ENCODE measurements at regions not wholly inside any gene's neighbourhood (a gene's known extent, or its start where the extent isn't known, plus 50 kb on each side); places are given as distances from the start of the nearest gene placed in this dataset.
"Not testable (repeated sequence)": the region's sequence is repeated elsewhere in the genome, so short reads cannot be mapped to it uniquely, and the experiment has no call there.

DNA sequence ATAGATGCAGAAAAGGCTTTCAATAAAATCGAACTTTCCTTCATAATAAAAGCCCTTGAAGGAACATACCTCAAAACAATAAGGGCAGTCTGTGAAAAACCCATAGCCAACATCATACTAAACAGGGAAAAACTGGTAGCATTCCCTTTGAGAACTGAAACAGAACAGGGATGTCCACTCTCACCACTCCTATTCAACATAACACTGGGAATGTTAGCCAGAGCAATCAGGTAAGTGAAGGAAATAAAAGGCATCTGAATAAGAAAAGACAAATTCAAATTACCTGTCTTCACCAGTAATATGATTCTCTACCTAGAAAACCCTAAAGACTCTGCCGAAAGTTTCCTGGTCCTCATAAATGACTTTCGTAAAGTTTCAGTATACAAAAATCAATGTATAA lies 861.0 kb upstream of the VRK2 start:
- no peak for DNase-seq

DNA sequence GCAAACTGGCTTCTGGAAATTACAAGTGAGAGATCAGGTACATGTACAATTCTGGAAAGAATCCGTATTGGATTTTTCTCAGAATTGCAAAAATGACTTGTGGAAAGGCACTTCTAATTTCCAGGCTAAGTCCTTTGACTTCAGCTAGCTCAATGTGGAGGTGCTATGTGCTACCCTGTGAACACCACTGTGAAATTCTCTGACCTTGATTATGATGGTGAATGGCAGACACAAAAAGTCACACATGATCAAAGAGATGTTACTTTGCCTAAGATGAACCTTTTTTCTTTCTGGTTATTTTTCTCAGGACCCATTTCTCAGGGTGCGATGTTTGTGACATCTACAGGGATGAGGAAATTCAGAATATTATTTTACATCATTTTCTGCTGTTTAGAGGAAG lies 856.6 kb upstream of the VRK2 start:
- no peak for DNase-seq

GRCh38 chr2:57199663-57200062 lies 846.9 kb upstream of the VRK2 start:
- DNase-seq, result no peak

DNA sequence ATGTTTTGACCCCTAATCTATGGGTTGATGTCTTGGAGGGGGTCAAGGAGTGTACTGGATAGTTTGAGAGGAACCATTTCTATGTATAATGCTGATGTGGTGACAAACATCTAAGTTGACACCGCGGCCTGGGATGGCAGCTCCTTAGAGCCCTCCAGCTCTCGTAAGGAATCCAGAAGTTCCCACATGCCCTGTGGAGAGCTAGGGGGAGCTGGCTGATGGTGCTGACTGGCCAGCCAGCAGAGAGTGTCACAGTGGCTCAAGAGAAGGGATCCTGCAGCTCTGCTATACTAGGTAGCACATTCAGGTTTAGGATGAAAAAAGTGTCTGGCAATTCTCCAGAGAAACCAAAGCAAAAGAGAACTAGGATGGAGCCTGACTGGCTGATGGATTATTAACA lies 842.2 kb upstream of the VRK2 start:
- no peak for DNase-seq

GRCh38 chr2:57205241-57205640 lies 841.4 kb upstream of the VRK2 start:
- DNase-seq, result no peak

DNA sequence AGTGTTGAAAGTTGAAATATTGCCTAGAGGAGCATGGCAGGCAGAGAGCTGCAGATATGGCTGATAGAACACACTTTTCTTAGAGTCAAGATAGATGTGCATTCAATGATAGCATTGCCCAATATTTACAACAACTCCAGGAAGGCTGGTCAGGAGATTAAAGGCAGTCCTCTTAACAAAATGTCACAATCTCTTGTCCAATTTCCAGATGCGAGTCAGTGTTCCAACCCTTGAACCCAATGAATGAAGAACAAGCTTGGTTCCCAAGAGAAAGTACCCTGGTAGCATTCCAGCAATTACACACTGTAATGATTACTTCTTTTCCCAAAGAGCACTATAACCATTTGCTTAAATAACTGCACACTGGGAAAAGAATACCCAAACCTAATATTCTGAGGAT lies 839.4 kb upstream of the VRK2 start:
- no peak for DNase-seq

DNA sequence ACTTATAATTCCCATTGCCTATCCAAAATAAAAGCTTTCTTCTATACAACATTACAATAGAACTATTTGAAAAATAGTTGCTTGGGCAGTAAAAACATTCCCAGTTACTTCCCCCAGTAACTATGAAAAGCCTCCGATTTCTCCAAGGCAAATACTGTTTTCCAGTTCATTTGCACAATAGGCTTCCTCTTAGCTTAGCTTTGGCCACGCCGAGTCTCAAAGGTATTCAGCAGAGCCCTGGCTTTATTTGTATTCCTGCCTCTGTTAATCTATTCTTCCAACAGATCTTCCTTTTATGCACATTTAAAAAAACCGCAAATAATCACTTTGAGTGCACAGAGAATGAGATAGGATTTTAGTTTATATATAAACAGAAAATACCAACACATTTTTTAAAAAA lies 836.8 kb upstream of the VRK2 start:
- no peak for DNase-seq

DNA sequence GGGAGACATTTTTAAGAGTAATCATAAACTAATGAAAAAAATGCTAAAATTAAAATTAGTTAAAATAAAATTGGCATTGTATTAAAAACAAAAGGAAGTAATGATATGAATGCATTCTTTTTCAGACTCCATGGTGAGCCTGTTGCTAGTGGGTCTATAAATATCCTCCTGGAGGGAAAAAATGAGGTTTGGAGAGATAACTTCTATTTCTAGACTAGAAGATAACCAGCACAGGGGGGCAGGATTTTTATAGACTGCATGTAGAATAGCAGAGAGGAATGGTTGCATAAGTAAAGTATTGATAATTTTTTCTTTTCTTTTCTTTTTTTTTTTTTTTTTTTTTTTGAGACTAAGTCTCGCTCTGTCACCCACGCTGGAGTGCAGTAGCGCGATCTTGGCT lies 835.8 kb upstream of the VRK2 start:
- DNase-seq, result no peak

DNA sequence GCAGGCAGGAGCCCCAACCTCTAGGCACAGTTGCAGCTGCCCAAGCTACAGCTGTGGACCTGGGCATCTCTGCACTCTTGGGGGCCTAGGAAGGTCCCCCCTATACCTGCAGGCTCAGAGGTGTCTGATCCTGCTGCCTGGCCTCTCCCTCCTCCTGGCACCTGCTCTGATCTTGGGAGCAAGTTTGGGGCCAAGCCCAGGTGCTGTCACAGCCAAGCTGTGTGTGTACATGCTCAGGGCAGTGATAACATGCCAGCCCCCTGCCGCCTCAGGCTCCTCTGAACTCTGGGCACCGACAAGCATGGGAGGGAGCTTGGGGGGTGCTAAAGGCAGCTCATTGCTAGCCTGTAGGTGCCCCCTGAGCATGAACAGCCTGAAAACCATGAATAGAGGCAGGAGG lies 829.6 kb upstream of the VRK2 start:
- no peak for DNase-seq

DNA sequence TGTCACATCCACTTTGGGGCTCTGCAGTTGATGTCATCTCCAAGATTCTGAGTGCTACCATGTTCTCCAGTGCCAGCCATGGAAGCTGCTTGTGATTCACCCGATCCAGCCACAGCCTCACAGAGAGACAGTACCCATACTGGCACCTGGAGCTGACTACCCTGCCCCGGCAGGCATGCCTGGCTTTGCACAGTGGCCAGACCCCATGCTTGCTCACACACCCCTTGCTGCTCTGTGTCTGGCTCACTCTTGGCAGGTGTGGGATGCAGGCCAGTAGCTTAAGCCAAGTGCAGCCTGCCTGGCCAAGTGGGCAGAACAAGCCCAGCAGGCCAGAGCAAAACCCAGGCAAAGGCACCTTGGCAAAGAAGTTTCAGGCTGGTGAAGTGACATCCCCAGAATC lies 828.4 kb upstream of the VRK2 start:
- DNase-seq, result no peak

DNA sequence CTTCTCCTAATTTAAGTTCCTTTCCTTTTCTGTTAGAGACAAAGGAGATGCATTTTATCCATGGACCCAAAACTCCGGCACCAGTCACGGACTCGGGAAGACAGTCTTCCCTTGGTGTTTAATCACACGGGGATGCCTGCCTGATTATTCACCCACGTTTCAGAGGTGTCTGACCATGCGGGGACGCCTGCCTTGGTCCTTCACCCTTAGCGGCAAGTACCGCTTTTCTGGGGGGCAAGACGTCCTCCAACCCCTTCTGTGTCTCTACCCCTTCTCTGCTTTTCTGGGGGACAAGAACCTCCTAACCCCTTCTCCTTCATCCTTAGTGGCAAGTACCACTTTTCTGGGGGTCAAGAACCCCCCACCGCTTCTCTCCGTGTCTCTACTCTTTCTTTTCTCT lies 816.9 kb upstream of the VRK2 start:
- not testable (repeated sequence) for DNase-seq

DNA sequence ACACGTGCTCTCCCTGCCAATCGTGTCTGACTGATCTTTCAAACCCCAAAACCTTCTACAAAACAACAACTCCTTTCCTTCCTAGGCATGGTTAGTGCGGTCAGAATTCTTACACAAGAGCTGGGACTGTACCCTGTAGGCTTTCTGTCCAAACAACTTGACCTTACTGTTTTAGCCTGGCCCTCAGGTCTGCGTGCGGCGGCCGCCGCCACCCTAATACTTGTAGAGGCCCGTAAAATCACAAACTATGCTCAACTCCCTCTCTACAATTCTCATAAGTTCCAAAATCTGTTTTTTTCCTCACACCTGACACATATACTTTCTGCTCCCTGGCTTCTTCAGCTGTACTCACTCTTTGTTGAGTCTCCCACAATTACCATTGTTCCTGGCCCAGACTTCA lies 814.3 kb upstream of the VRK2 start:
- DNase-seq, result not testable (repeated sequence)

DNA sequence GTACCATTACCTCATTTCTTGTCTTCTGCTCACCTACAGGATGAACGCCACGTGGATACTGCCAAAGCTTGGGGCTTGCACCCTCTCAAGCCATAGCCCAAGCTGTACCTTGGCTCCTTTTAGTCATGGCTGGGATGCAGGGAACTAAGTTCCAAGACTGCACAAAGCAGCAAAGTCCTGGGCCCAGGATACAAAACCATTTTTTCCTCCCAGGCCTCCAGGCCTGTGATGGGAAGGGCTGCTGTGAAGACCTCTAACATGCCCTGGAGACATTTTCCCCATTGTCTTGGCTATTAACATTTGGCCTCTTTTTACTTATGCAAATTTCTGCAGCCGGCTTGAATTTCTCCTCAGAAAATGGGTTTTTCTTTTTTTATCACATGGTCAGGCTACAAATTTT lies 795.1 kb upstream of the VRK2 start:
- DNase-seq, result not testable (repeated sequence)

- DNase-seq, result not testable (repeated sequence)
Measured at GRCh38 chr2:57276408-57276807, 770.2 kb upstream of the VRK2 start.

DNA sequence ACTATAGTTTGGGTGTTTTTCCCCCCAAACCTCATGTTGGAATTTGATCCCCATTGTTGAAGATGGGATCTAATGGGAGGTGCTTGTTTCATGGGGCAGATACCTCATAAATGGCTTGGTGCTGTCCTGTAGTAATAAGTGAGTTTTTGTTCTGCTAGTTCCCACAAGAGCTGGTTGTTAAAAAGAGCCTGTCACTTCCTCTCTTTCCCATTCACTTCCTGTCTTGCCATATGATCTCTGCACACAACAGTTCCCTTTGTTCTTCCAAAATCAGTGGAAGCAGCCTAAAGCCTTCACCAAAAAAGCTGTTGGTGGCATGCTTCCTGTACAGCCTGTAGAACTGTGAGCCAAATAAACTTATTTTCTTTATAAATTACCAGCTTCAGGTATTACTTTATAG lies 768.2 kb upstream of the VRK2 start:
- no peak for DNase-seq

DNA sequence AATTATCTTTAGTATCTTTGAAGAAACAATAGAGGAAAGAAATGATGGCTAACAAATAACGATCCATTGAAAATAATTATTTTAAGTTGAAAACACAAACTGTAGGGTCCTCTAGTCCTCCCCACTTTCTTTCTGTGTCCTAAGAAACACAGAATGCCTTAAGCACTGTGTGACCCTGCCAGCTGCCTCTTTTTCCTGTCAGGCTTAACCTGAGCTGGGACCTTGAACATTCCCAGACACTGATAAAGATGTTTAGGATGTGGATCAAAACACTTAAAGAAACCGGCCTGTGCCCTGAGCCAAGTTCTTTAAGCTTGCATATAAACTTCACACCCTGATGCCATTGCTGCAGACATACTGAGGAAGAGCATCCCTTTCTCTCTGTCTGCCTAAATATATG lies 755.4 kb upstream of the VRK2 start:
- DNase-seq, result no peak

GRCh38 chr2:57296795-57297517 lies 749.6 kb upstream of the VRK2 start:
- DNase-seq, result no peak

DNA sequence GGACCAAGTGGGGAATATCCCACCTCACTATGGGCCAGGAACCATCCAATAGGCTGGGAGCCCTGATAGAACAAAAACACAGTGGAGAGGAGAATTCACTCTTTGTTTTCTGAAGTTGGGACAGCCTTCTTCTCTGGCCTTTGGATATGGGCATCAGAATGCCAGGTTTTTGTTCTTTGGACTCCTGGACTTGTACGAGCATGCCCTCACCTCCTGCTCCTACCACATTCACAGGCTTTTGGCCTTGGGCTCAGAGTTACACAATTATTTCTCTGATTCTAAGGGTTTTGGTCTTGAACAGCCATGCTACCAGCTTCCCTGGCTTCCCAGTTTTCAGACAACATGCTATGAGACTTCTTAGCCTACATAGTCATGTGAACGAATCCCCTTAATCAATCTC lies 732.9 kb upstream of the VRK2 start:
- DNase-seq, result no peak

DNA sequence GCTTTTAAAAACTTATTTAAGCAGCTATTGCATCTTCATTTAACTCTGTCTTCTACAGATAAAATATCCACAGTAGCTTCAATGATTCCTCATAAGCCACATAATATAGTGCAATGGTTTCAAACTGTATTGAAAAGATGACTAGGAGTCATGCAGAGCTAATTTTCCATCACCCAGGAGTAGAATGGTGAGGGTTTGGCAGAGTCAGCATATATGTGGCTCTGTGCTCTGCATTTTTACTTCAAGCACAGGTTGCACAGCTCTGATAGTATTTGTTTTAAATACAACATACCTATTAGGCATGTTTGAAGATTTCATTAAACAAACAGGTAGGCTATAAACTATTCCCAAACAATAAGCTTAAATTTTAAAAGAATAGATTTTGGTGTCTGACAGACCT lies 731.9 kb upstream of the VRK2 start:
- DNase-seq, result no peak

DNA sequence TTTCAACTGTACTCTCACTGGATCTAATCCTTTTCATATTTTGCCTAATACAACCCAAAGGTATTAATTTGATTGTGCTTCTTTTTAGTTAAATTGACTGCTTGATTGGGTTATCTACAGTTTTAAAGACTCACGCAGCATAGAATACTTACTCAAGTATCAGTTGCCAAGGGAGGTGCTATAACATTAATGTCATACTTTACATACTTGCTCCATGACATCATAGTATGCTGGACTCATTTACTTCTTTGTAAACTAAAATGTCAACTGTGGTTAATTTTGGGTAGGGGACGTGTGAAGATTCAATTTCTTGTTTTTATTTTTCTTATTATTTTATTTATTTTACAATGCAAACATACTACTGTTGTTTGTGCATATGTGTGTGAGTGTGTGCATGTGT lies 716.2 kb upstream of the VRK2 start:
- DNase-seq, result no peak

DNA sequence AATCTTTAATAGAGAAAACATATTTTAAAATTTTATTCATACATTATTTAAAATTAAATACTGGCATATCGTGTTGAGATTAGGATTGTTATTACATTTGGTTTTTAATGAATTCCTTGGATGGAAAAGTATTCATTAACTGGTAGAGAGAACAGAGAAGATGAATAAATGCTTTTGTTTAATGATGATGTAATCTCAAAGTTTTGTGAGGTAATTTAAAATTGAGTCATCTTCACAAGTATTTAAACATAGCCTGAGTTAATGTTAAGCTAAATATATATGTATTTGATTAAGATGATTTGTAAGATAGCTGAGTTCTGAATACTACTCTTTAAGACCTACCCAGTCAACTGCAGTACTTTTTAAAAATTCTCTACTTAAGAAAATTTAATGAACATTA lies 713.4 kb upstream of the VRK2 start:
- no peak for DNase-seq

DNA sequence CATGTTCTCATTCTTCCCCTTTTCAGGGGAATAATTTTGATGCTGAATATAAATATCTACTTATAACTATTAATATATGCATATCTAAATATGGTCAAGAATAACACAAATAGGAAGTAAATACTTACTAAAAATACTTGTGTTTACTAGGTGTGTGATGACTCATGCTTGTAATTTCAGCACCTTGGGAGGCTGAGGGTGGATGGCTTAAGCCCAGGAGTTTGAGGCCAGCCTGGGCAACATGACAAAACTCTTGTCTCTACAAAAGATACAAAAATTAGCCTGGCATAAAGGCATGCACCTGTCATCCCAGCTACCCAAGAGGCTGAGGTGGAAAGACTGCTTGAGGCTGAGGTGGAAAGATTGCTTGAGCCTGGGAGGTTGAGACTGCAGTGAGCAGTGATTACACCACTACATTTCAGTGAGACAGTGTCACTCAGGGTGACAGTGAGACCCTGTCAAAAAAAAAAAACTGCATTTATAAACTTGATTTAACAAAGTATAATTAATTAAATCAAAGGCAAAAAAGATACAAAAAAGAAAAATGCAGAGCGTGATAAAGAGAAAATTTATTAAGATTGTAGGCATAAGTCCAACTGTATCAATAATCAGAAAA lies 703.1 kb upstream of the VRK2 start:
- no peak for DNase-seq

DNA sequence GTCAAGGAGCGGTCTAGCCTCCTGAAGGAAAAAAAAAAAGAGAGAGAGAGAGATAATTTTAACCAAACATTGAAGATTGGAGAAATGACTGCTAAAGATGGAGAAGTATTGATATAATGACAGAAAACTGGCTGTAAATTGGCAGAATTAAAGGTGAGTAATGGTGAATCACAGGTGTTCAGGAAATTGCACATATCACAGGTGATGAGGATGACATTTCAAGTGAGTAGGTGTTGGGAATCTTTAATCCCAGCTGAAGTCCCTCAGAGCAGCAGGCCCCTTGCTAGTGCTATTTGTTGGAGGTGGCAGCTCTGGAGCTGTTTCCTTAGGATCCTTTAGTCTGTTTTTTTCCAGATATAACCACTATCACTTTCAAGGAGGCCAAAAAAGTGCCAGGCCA lies 678.4 kb upstream of the VRK2 start:
- no peak for DNase-seq

- DNase-seq, result no peak
Measured at GRCh38 chr2:57370882-57371585, 675.6 kb upstream of the VRK2 start.
